IgD-negative memory B cell (primary cell): ENCODE measurements at regions not wholly inside any gene's neighbourhood (a gene's known extent, or its start where the extent isn't known, plus 50 kb on each side); places are given as distances from the start of the nearest gene placed in this dataset.

Experiments
- H3K27ac Mint-ChIP-seq, 3 donors: one replicate each; pipeline ENCODE4 v1.8.0; 2020 to 2022; ENCODE audit warnings: mild to moderate bottlenecking in 3 of 3, mixed read lengths in 3 of 3, moderate library complexity in 1 of 3
- H3K27me3 Mint-ChIP-seq: one replicate; pipeline ENCODE4 v1.8.0; 2021; ENCODE audit warnings: mixed read lengths
- H3K36me3 Mint-ChIP-seq: one replicate; pipeline ENCODE4 v1.8.0; 2020; ENCODE audit warnings: mild to moderate bottlenecking, mixed read lengths
- H3K4me1 Mint-ChIP-seq, 3 donors: one replicate each; pipeline ENCODE4 v1.8.0; 2020 to 2022; ENCODE audit warnings: mixed read lengths in 3 of 3, mild to moderate bottlenecking in 1 of 3
- H3K4me3 Mint-ChIP-seq, 4 donors: one replicate each; pipeline ENCODE4 v1.8.0; 2020 to 2022; ENCODE audit warnings: mild to moderate bottlenecking in 4 of 4, mixed read lengths in 4 of 4, moderate library complexity in 3 of 4
- H3K9me3 Mint-ChIP-seq, 3 donors: one replicate each; pipeline ENCODE4 v1.8.0; 2020 to 2021; ENCODE audit warnings: mixed read lengths in 3 of 3, mild to moderate bottlenecking in 1 of 3

GRCh38 chr2:37826611-37827010, 98.5 kb upstream of the RMDN2 start:
- Mint-ChIP-seq H3K36me3 (no peaks in the 10 kb centered on the region), H3K27ac (no peak overlapping the region), H3K27me3 (no peaks in the 10 kb centered on the region), H3K4me1 (peaks cover 8 to 14% (median 9%) of the 10 kb centered on the region in 3 donors), H3K4me3 (no peak overlapping the region), H3K9me3 (no peaks in the 10 kb centered on the region)

- no peak overlapping the region for H3K4me3 Mint-ChIP-seq
- H3K4me1 Mint-ChIP-seq: peaks cover 6 to 13% (median 7%) of the 10 kb centered on the region in 3 donors
- no peak overlapping the region for H3K27ac Mint-ChIP-seq
Measured at GRCh38 chr2:37827455-37827854, 97.6 kb upstream of the RMDN2 start.

GRCh38 chr2:37827911-37828511, 97.1 kb upstream of the RMDN2 start:
- Mint-ChIP-seq H3K27ac (no peak overlapping the region), H3K36me3 (no peaks in the 10 kb centered on the region), H3K27me3 (no peaks in the 10 kb centered on the region), H3K9me3 (no peaks in the 10 kb centered on the region), H3K4me3 (no peak overlapping the region), H3K4me1 (peaks cover 4 to 11% (median 6%) of the 10 kb centered on the region in 3 donors)

More at GRCh38 chr2:37827455-37827854, 97.6 kb upstream of the RMDN2 start:
- Mint-ChIP-seq H3K27me3 (no peaks in the 10 kb centered on the region), H3K36me3 (no peaks in the 10 kb centered on the region), H3K9me3 (no peaks in the 10 kb centered on the region)

GRCh38 chr2:37829202-37829601, 95.9 kb upstream of the RMDN2 start:
- no peak overlapping the region for H3K27ac Mint-ChIP-seq
- H3K4me1 Mint-ChIP-seq: peaks cover 4 to 9% (median 6%) of the 10 kb centered on the region in 3 donors
- H3K9me3 Mint-ChIP-seq: no peaks in the 10 kb centered on the region

GRCh38 chr2:37829616-37830395, 95.3 kb upstream of the RMDN2 start:
- Mint-ChIP-seq H3K4me1 (peaks cover 4 to 9% (median 6%) of the 10 kb centered on the region in 3 donors), H3K4me3 (peak overlapping the region in 1 of 4 donors; percentile 73), H3K9me3 (no peaks in the 10 kb centered on the region), H3K36me3 (no peaks in the 10 kb centered on the region), H3K27ac (no peak overlapping the region), H3K27me3 (no peaks in the 10 kb centered on the region)

More at GRCh38 chr2:37829202-37829601, 95.9 kb upstream of the RMDN2 start:
- Mint-ChIP-seq H3K36me3 (no peaks in the 10 kb centered on the region), H3K4me3 (no peak overlapping the region), H3K27me3 (no peaks in the 10 kb centered on the region)

- Mint-ChIP-seq H3K4me1 (peaks cover 4 to 9% (median 6%) of the 10 kb centered on the region in 3 donors), H3K9me3 (no peaks in the 10 kb centered on the region), H3K36me3 (no peaks in the 10 kb centered on the region), H3K27ac (no peak overlapping the region), H3K4me3 (no peak overlapping the region), H3K27me3 (no peaks in the 10 kb centered on the region)
Measured at GRCh38 chr2:37830636-37831035, 94.5 kb upstream of the RMDN2 start.

- no peaks in the 10 kb centered on the region for H3K27me3 Mint-ChIP-seq
- H3K27ac Mint-ChIP-seq: no peak overlapping the region
- no peaks in the 10 kb centered on the region for H3K9me3 Mint-ChIP-seq
- H3K36me3 Mint-ChIP-seq: no peaks in the 10 kb centered on the region
- peaks cover 4 to 9% (median 6%) of the 10 kb centered on the region in 3 donors for H3K4me1 Mint-ChIP-seq
- no peak overlapping the region for H3K4me3 Mint-ChIP-seq
Measured at GRCh38 chr2:37831081-37831780, 93.9 kb upstream of the RMDN2 start.

- H3K9me3 Mint-ChIP-seq: no peaks in the 10 kb centered on the region
- no peak overlapping the region for H3K27ac Mint-ChIP-seq
- H3K4me1 Mint-ChIP-seq: peaks cover 4 to 9% (median 6%) of the 10 kb centered on the region in 3 donors
- H3K27me3 Mint-ChIP-seq: no peaks in the 10 kb centered on the region
- no peaks in the 10 kb centered on the region for H3K36me3 Mint-ChIP-seq
- no peak overlapping the region for H3K4me3 Mint-ChIP-seq
Measured at GRCh38 chr2:37832590-37833197, 92.4 kb upstream of the RMDN2 start.

GRCh38 chr2:37833423-37833822, 91.7 kb upstream of the RMDN2 start:
- Mint-ChIP-seq H3K4me3 (no peak overlapping the region), H3K27ac (no peak overlapping the region), H3K36me3 (no peaks in the 10 kb centered on the region)

GRCh38 chr2:37836270-37836669, 88.8 kb upstream of the RMDN2 start:
- peaks cover 4 to 6% (median 5%) of the 10 kb centered on the region in 3 donors for H3K4me1 Mint-ChIP-seq
- peaks cover 6% of the 10 kb centered on the region for H3K27me3 Mint-ChIP-seq
- no peak overlapping the region for H3K27ac Mint-ChIP-seq
- H3K36me3 Mint-ChIP-seq: no peaks in the 10 kb centered on the region
- H3K9me3 Mint-ChIP-seq: peaks cover 0 to 2% (median 0%) of the 10 kb centered on the region in 3 donors
- H3K4me3 Mint-ChIP-seq: no peak overlapping the region

More at GRCh38 chr2:37833423-37833822, 91.7 kb upstream of the RMDN2 start:
- Mint-ChIP-seq H3K9me3 (peaks cover 0 to 2% (median 0%) of the 10 kb centered on the region in 3 donors), H3K4me1 (peaks cover 4 to 9% (median 6%) of the 10 kb centered on the region in 3 donors), H3K27me3 (peaks cover 3% of the 10 kb centered on the region)

- Mint-ChIP-seq H3K27ac (no peak overlapping the region), H3K27me3 (peaks cover 6% of the 10 kb centered on the region), H3K4me3 (no peak overlapping the region), H3K36me3 (no peaks in the 10 kb centered on the region), H3K4me1 (peaks cover 4 to 6% (median 5%) of the 10 kb centered on the region in 3 donors), H3K9me3 (peaks cover 0 to 2% (median 0%) of the 10 kb centered on the region in 3 donors)
Measured at GRCh38 chr2:37836711-37837110, 88.4 kb upstream of the RMDN2 start.

- Mint-ChIP-seq H3K27me3 (peaks cover 6% of the 10 kb centered on the region), H3K4me1 (peaks cover under 1 to 4% (median under 1%) of the 10 kb centered on the region in 3 donors), H3K36me3 (no peaks in the 10 kb centered on the region), H3K4me3 (no peak overlapping the region), H3K27ac (no peak overlapping the region), H3K9me3 (peaks cover 0 to 2% (median 0%) of the 10 kb centered on the region in 3 donors)
Measured at GRCh38 chr2:37837628-37838328, 87.3 kb upstream of the RMDN2 start.

- Mint-ChIP-seq H3K9me3 (peaks cover 0 to 2% (median 0%) of the 10 kb centered on the region in 3 donors), H3K4me3 (no peak overlapping the region), H3K36me3 (no peaks in the 10 kb centered on the region), H3K4me1 (peaks cover 0 to 8% (median 0%) of the 10 kb centered on the region in 3 donors), H3K27ac (no peak overlapping the region), H3K27me3 (peaks cover 9% of the 10 kb centered on the region)
Measured at GRCh38 chr2:37838541-37839167, 86.4 kb upstream of the RMDN2 start.

- H3K36me3 Mint-ChIP-seq: no peaks in the 10 kb centered on the region
- peaks cover 0 to 11% (median 2%) of the 10 kb centered on the region in 3 donors for H3K4me1 Mint-ChIP-seq
- H3K4me3 Mint-ChIP-seq: no peak overlapping the region
- H3K27me3 Mint-ChIP-seq: peaks cover 9% of the 10 kb centered on the region
- H3K27ac Mint-ChIP-seq: peak overlapping the region in 1 of 3 donors; percentile 17
- H3K9me3 Mint-ChIP-seq: peaks cover 0 to 2% (median 0%) of the 10 kb centered on the region in 3 donors
Measured at GRCh38 chr2:37839991-37840390, 85.1 kb upstream of the RMDN2 start.
